Gastroesophageal sphincter (tissue), 4 donors: ENCODE measurements at regions not wholly inside any gene's neighbourhood (a gene's known extent, or its start where the extent isn't known, plus 50 kb on each side); places are given as distances from the start of the nearest gene placed in this dataset.

ENCODE experiments used
- ATAC-seq: fragments of 150-250 bp; one replicate; pipeline ENCODE4 v1.9.1; 2016; ENCODE audit warnings: mild to moderate bottlenecking, moderate library complexity
- H3K27ac ChIP-seq, 4 donors: fragments of 200-600 bp; sonication (generic) in 3 of 4; 1 replicate in 3 of 4; 2 replicates in 1 of 4; pipeline ENCODE4 v1.5.1; 2016 to 2019
- H3K27me3 ChIP-seq: fragments of 200-600 bp; sonication (generic); one replicate; pipeline ENCODE4 v1.5.1; 2019
- H3K36me3 ChIP-seq, 2 donors: fragments of 200-600 bp; sonication (generic); one replicate each; pipeline ENCODE4 v1.5.1; 2019; ENCODE audit warnings: control low read depth in 1 of 2
- H3K4me1 ChIP-seq, 3 donors: fragments of 200-600 bp; sonication (generic); 1 replicate in 2 of 3; 2 replicates in 1 of 3; pipeline ENCODE4 v1.5.1; 2016 to 2019; ENCODE audit warnings: control low read depth in 2 of 3
- H3K4me3 ChIP-seq, 2 donors: fragments of 200-600 bp; sonication (generic); one replicate each; pipeline ENCODE4 v1.5.1; 2019; ENCODE audit warnings: mild to moderate bottlenecking in 1 of 2, moderate library complexity in 1 of 2
- H3K9me3 ChIP-seq, 3 donors: fragments of 200-600 bp; sonication (generic); one replicate each; pipeline ENCODE4 v1.5.1; 2017 to 2019; ENCODE audit warnings: control low read depth in 2 of 3
- CTCF ChIP-seq, 4 experiments: fragments of 200-600 bp in 2 of 4; fragments of 450-650 bp in 2 of 4; sonication (generic) in 1 of 4; IDR thresholded peaks; one replicate each; pipeline ENCODE4 v1.5.1; 2017 to 2019; ENCODE audit warnings: antibody characterized with exemption in 4 of 4, mild to moderate bottlenecking in 2 of 4, moderate library complexity in 2 of 4
- EP300 ChIP-seq: sonication (generic); formaldehyde crosslinking; IDR thresholded peaks from one replicate; pipeline ENCODE4 v1.6.1; 2017; ENCODE audit warnings: antibody characterized with exemption, mild to moderate bottlenecking
- POLR2A ChIP-seq, 2 donors: fragments of 450-650 bp; IDR thresholded peaks; one replicate each; pipeline ENCODE4 v1.6.1; 2017; ENCODE audit warnings: antibody characterized with exemption in 2 of 2, mild to moderate bottlenecking in 2 of 2, moderate library complexity in 1 of 2
- POLR2AphosphoS5 ChIP-seq: sonication (generic); formaldehyde crosslinking; IDR thresholded peaks from one replicate; pipeline ENCODE4 v1.6.1; 2017; ENCODE audit warnings: antibody characterized with exemption
- WGBS, 2 donors: methylation state at CpG; one replicate each; pipeline ENCODE4 v1.1.5; 2018; ENCODE audit warnings: low coverage in 1 of 2; 5-methylcytosine and 5-hydroxymethylcytosine counted together

GRCh38 chr11:80569832-80570231 is 1129.0 kb upstream of the TENM4 start:
- no peak for TF ChIP-seq EP300
- no peak for TF ChIP-seq POLR2AphosphoS5
- no peak for TF ChIP-seq POLR2A (IDR thresholded peaks at IDR 0.05)
- TF ChIP-seq CTCF (IDR thresholded peaks at IDR 0.05) = no peak
- no peak overlapping the region for H3K4me3 ChIP-seq
- no peak for ATAC-seq
- 84% methylated on average over 2 of the region's 2 CpGs for WGBS, 2 donors
- no peak overlapping the region for H3K27ac ChIP-seq
- H3K9me3 ChIP-seq = no peaks in the 10 kb centered on the region
- H3K36me3 ChIP-seq = no peaks in the 10 kb centered on the region
- no peaks in the 10 kb centered on the region for H3K27me3 ChIP-seq
- H3K4me1 ChIP-seq = no peaks in the 10 kb centered on the region

- no peak overlapping the region for H3K4me3 ChIP-seq
- H3K36me3 ChIP-seq = no peaks in the 10 kb centered on the region
- no peaks in the 10 kb centered on the region for H3K4me1 ChIP-seq
- no peak overlapping the region for H3K27ac ChIP-seq
- no peak for ATAC-seq
- H3K9me3 ChIP-seq = no peaks in the 10 kb centered on the region
- WGBS, 2 donors = 61 to 76% methylated on average over 5 of the region's 5 CpGs
- TF ChIP-seq POLR2AphosphoS5 = no peak
- no peak for TF ChIP-seq POLR2A (IDR thresholded peaks at IDR 0.05)
- no peak for TF ChIP-seq EP300
- no peak for TF ChIP-seq CTCF (IDR thresholded peaks at IDR 0.05)
- H3K27me3 ChIP-seq = no peaks in the 10 kb centered on the region
Measured at GRCh38 chr11:80565231-80565630, 1124.4 kb upstream of the TENM4 start.

- Histone ChIP-seq H3K4me3 (no peak overlapping the region), H3K36me3 (no peaks in the 10 kb centered on the region), H3K4me1 (no peaks in the 10 kb centered on the region), H3K27ac (no peak overlapping the region), H3K9me3 (no peaks in the 10 kb centered on the region), H3K27me3 (no peaks in the 10 kb centered on the region)
- ATAC-seq = no peak
- TF ChIP-seq EP300 (no peak), POLR2AphosphoS5 (no peak), CTCF (IDR thresholded peaks at IDR 0.05) (no peak), POLR2A (IDR thresholded peaks at IDR 0.05) (no peak)
- 21 to 39% methylated on average over 4 of the region's 4 CpGs for WGBS, 2 donors
Measured at GRCh38 chr11:80562523-80563125, 1121.8 kb upstream of the TENM4 start.

- Histone ChIP-seq H3K9me3 (no peaks in the 10 kb centered on the region), H3K4me1 (no peaks in the 10 kb centered on the region), H3K4me3 (no peak overlapping the region), H3K27me3 (no peaks in the 10 kb centered on the region), H3K27ac (no peak overlapping the region), H3K36me3 (no peaks in the 10 kb centered on the region)
- TF ChIP-seq POLR2A (IDR thresholded peaks at IDR 0.05) = no peak
- no peak for TF ChIP-seq POLR2AphosphoS5
- no peak for TF ChIP-seq EP300
- no peak for TF ChIP-seq CTCF (IDR thresholded peaks at IDR 0.05)
- no peak for ATAC-seq
- WGBS, 2 donors = 85 to 88% methylated on average over 2 of the region's 2 CpGs
Measured at GRCh38 chr11:80559942-80560341, 1119.1 kb upstream of the TENM4 start.

GRCh38 chr11:80553565-80553964 is 1112.7 kb upstream of the TENM4 start:
- no peak overlapping the region for H3K27ac ChIP-seq
- TF ChIP-seq EP300 (no peak), POLR2AphosphoS5 (no peak), CTCF (IDR thresholded peaks at IDR 0.05) (no peak), POLR2A (IDR thresholded peaks at IDR 0.05) (no peak)
- WGBS, 2 donors = 74 to 85% methylated on average over 2 of the region's 2 CpGs

More at GRCh38 chr11:80553565-80553964, 1112.7 kb upstream of the TENM4 start:
- H3K9me3 ChIP-seq = no peaks in the 10 kb centered on the region
- no peaks in the 10 kb centered on the region for H3K4me1 ChIP-seq
- H3K36me3 ChIP-seq = no peaks in the 10 kb centered on the region
- H3K4me3 ChIP-seq = no peak overlapping the region
- H3K27me3 ChIP-seq = no peaks in the 10 kb centered on the region
- no peak for ATAC-seq
